GM23338 (cell line): ENCODE measurements at regions not wholly inside any gene's neighbourhood (a gene's known extent, or its start where the extent isn't known, plus 50 kb on each side); places are given as distances from the start of the nearest gene placed in this dataset.

Source experiments
- ATAC-seq: fragments of 200-7000 bp; cut with Tn5 transposase; 3 replicates; pipeline ENCODE4 v1.9.1; 2020
- DNase-seq: peaks from one replicate; pipeline ENCODE4 v3.0.0-alpha.2; 2015; ENCODE audit warnings: low spot score
- H2AFZ ChIP-seq: fragments of 200-600 bp; sonication (generic); 2 replicates; pipeline ENCODE4 v1.8.0; 2016; ENCODE audit warnings: antibody characterized with exemption, mild to moderate bottlenecking, moderate library complexity
- H3F3A ChIP-seq: fragments of 200-600 bp; sonication (generic); replicated peaks from 2 replicates; pipeline ENCODE4 v1.8.0; 2017; ENCODE audit warnings: antibody characterized with exemption, mixed run types, low read depth
- H3K27ac ChIP-seq: fragments of 200-600 bp; sonication (generic); 2 replicates; pipeline ENCODE4 v1.6.1; 2016; ENCODE audit warnings: low read depth
- H3K27me3 ChIP-seq: fragments of 200-600 bp; sonication (generic); 2 replicates; pipeline ENCODE4 v1.8.0; 2016; ENCODE audit warnings: mild to moderate bottlenecking, mixed run types, moderate library complexity; ENCODE audit not compliant: insufficient read depth
- H3K36me3 ChIP-seq: fragments of 200-600 bp; sonication (generic); 2 replicates; pipeline ENCODE4 v1.8.0; 2016; ENCODE audit warnings: mild to moderate bottlenecking; ENCODE audit not compliant: insufficient read depth
- H3K4me1 ChIP-seq: fragments of 200-600 bp; sonication (generic); 2 replicates; pipeline ENCODE4 v1.8.0; 2016; ENCODE audit warnings: mild to moderate bottlenecking, moderate library complexity; ENCODE audit not compliant: insufficient read depth
- H3K4me2 ChIP-seq: fragments of 200-600 bp; sonication (generic); 2 replicates; pipeline ENCODE4 v1.7.1; 2017; ENCODE audit warnings: mixed run types
- H3K4me3 ChIP-seq: fragments of 200-600 bp; sonication (generic); 2 replicates; pipeline ENCODE4 v1.6.1; 2016; ENCODE audit warnings: mixed run types
- H3K79me2 ChIP-seq: fragments of 200-600 bp; sonication (generic); replicated peaks from 2 replicates; pipeline ENCODE4 v1.8.0; 2017; ENCODE audit warnings: mild to moderate bottlenecking; ENCODE audit not compliant: insufficient read depth
- H3K9me2 ChIP-seq: fragments of 200-600 bp; sonication (generic); 2 replicates; pipeline ENCODE4 v1.8.0; 2017; ENCODE audit not compliant: insufficient read depth
- H4K20me1 ChIP-seq: fragments of 200-600 bp; sonication (generic); replicated peaks from 2 replicates; pipeline ENCODE4 v1.8.0; 2017; ENCODE audit warnings: mild to moderate bottlenecking; ENCODE audit not compliant: insufficient read depth
- H3K27ac Mint-ChIP-seq: 2 replicates; pipeline ENCODE4 v1.8.0; 2020; ENCODE audit warnings: inconsistent platforms, mild to moderate bottlenecking, moderate library complexity, mixed read lengths
- H3K27me3 Mint-ChIP-seq: 3 replicates; pipeline ENCODE4 v1.8.0; 2022; ENCODE audit warnings: low read depth, mild to moderate bottlenecking, moderate library complexity, mixed read lengths, inconsistent platforms; ENCODE audit not compliant: insufficient read depth, poor library complexity
- H3K36me3 Mint-ChIP-seq: 3 replicates; pipeline ENCODE4 v1.8.0; 2021; ENCODE audit warnings: low read depth, mild to moderate bottlenecking, inconsistent platforms, moderate library complexity, mixed read lengths
- H3K4me1 Mint-ChIP-seq: 3 replicates; pipeline ENCODE4 v1.8.0; 2020; ENCODE audit warnings: mild to moderate bottlenecking, inconsistent platforms, mixed read lengths
- H3K4me3 Mint-ChIP-seq: 3 replicates; pipeline ENCODE4 v1.8.0; 2021; ENCODE audit warnings: moderate library complexity, mild to moderate bottlenecking, inconsistent platforms, mixed read lengths
- H3K9me3 Mint-ChIP-seq: 3 replicates; pipeline ENCODE4 v1.8.0; 2020; ENCODE audit warnings: moderate library complexity, mild to moderate bottlenecking, inconsistent platforms, mixed read lengths
- CREB1 ChIP-seq: fragments of 250-450 bp; sonication (Bioruptor Pico); IDR thresholded peaks from 2 replicates; pipeline ENCODE4 v1.5.0; 2020; ENCODE audit warnings: low read depth, mild to moderate bottlenecking, moderate library complexity
- ETS1 ChIP-seq: IDR thresholded peaks from 2 replicates; pipeline ENCODE4 v1.6.1; 2016; ENCODE audit warnings: antibody characterized with exemption
- EZH2 ChIP-seq: fragments of 200-600 bp; sonication (generic); IDR thresholded peaks from one replicate; pipeline ENCODE4 v1.8.0; 2017; ENCODE audit warnings: antibody characterized with exemption, mild to moderate bottlenecking, low read depth; ENCODE audit not compliant: unreplicated experiment
- EZH2phosphoT487 ChIP-seq: fragments of 200-600 bp; sonication (generic); IDR thresholded peaks from one replicate; pipeline ENCODE4 v1.8.1; 2018; ENCODE audit warnings: antibody characterized with exemption; ENCODE audit not compliant: unreplicated experiment
- JUNB ChIP-seq: IDR thresholded peaks from one replicate; pipeline ENCODE4 v1.6.1; 2016; ENCODE audit warnings: antibody characterized with exemption; ENCODE audit not compliant: unreplicated experiment
- NANOG ChIP-seq: IDR thresholded peaks from 2 replicates; pipeline ENCODE4 v1.6.1; 2016; ENCODE audit warnings: antibody characterized with exemption, borderline replicate concordance
- ZNF114 ChIP-seq: fragments of 250-450 bp; sonication (Bioruptor Pico); IDR thresholded peaks from 2 replicates; pipeline ENCODE4 v1.5.0; 2020; ENCODE audit warnings: mild to moderate bottlenecking, moderate library complexity
- ZNF331 ChIP-seq: fragments of 250-450 bp; sonication (Bioruptor Pico); IDR thresholded peaks from 2 replicates; pipeline ENCODE4 v1.5.0; 2020; ENCODE audit warnings: low read depth, mild to moderate bottlenecking, moderate library complexity
- TF ChIP-seq, protein P1 (sequence below): fragments of 250-450 bp; sonication (Bioruptor Pico); IDR thresholded peaks from 2 replicates; pipeline ENCODE4 v1.5.0; 2020; ENCODE audit warnings: mild to moderate bottlenecking, moderate library complexity

DNA sequence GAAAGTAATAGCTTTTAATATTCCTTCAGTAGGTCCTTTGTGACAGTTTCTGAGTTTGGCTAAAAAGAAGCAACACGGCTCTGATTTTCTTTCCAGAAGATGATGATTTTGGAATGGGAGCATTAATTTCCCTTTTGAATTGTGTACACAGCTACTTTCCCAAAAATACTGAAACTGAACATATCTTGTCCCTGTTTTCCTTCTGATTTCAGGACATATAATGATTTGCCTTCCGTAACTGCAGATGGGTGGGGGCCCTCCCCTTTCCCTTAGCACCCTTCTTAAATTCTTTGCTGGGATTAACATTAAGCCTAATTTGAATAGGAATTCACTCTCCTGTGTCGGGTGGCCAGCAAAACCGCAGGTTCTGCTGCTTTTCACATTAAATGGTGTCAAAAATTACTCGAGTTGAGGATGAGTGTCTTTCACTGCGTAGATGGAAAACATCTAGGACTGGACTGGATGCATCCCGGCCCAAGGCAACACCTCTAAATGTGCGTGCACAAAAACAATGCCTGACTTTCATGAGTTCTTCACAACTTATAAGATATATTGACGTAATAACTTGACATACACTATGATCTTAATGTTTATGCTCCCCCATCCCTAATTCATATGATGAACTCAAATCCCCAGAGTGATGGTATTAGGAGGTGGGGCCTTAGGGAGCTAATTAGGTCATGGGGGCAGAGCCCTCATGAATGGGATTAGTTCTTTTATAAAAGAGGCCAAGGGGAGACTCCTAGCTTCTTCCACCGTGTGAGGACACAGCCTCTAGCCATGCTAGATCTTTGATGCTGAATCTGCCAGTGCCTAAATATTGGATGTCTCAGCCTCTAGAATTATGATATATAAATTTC is 158.1 kb downstream of the AEBP2 start:
- no peaks in the 10 kb centered on the region for H3F3A ChIP-seq
- H2AFZ ChIP-seq: no peak overlapping the region
- H3K4me2 ChIP-seq: peak overlapping the region; percentile 44; the same call in 1 of the 2 replicates
- TF ChIP-seq EZH2phosphoT487: no peak
- TF ChIP-seq ZNF114: no peak
- TF ChIP-seq NANOG: no peak
- no peak for TF ChIP-seq JUNB
- TF ChIP-seq CREB1 (CRISPR knock-in tag): no peak
- TF ChIP-seq EZH2: no peak
- no peak for TF ChIP-seq ETS1
- TF ChIP-seq ZNF331 (CRISPR knock-in tag): no peak
- TF ChIP-seq, protein P1, sequence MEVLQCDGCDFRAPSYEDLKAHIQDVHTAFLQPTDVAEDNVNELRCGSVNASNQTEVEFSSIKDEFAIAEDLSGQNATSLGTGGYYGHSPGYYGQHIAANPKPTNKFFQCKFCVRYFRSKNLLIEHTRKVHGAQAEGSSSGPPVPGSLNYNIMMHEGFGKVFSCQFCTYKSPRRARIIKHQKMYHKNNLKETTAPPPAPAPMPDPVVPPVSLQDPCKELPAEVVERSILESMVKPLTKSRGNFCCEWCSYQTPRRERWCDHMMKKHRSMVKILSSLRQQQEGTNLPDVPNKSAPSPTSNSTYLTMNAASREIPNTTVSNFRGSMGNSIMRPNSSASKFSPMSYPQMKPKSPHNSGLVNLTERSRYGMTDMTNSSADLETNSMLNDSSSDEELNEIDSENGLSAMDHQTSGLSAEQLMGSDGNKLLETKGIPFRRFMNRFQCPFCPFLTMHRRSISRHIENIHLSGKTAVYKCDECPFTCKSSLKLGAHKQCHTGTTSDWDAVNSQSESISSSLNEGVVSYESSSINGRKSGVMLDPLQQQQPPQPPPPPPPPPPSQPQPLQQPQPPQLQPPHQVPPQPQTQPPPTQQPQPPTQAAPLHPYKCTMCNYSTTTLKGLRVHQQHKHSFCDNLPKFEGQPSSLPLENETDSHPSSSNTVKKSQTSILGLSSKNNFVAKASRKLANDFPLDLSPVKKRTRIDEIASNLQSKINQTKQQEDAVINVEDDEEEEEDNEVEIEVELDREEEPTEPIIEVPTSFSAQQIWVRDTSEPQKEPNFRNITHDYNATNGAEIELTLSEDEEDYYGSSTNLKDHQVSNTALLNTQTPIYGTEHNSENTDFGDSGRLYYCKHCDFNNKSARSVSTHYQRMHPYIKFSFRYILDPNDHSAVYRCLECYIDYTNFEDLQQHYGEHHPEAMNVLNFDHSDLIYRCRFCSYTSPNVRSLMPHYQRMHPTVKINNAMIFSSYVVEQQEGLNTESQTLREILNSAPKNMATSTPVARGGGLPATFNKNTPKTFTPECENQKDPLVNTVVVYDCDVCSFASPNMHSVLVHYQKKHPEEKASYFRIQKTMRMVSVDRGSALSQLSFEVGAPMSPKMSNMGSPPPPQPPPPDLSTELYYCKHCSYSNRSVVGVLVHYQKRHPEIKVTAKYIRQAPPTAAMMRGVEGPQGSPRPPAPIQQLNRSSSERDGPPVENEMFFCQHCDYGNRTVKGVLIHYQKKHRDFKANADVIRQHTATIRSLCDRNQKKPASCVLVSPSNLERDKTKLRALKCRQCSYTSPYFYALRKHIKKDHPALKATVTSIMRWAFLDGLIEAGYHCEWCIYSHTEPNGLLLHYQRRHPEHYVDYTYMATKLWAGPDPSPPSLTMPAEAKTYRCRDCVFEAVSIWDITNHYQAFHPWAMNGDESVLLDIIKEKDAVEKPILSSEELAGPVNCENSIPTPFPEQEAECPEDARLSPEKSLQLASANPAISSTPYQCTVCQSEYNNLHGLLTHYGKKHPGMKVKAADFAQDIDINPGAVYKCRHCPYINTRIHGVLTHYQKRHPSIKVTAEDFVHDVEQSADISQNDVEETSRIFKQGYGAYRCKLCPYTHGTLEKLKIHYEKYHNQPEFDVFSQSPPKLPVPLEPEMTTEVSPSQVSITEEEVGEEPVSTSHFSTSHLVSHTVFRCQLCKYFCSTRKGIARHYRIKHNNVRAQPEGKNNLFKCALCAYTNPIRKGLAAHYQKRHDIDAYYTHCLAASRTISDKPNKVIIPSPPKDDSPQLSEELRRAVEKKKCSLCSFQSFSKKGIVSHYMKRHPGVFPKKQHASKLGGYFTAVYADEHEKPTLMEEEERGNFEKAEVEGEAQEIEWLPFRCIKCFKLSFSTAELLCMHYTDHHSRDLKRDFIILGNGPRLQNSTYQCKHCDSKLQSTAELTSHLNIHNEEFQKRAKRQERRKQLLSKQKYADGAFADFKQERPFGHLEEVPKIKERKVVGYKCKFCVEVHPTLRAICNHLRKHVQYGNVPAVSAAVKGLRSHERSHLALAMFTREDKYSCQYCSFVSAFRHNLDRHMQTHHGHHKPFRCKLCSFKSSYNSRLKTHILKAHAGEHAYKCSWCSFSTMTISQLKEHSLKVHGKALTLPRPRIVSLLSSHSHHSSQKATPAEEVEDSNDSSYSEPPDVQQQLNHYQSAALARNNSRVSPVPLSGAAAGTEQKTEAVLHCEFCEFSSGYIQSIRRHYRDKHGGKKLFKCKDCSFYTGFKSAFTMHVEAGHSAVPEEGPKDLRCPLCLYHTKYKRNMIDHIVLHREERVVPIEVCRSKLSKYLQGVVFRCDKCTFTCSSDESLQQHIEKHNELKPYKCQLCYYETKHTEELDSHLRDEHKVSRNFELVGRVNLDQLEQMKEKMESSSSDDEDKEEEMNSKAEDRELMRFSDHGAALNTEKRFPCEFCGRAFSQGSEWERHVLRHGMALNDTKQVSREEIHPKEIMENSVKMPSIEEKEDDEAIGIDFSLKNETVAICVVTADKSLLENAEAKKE: no peak
- H3K4me3 Mint-ChIP-seq: peak overlapping the region; percentile 4; the same call in 1 of the 3 replicates
- 0 out of 2 replicates have a peak, but pooled peaks cover 5% of the 10 kb centered on the region for H3K9me2 ChIP-seq
- no peaks in the 10 kb centered on the region for H3K79me2 ChIP-seq
- H3K27me3 Mint-ChIP-seq: peaks cover 2% of the 10 kb centered on the region
- no peak overlapping the region for H3K4me3 ChIP-seq
- H3K4me1 Mint-ChIP-seq: peaks cover 24% of the 10 kb centered on the region
- H3K4me1 ChIP-seq: peaks cover 24% of the 10 kb centered on the region
- H3K36me3 ChIP-seq: no peaks in the 10 kb centered on the region
- H3K36me3 Mint-ChIP-seq: no peaks in the 10 kb centered on the region
- H3K27me3 ChIP-seq: no peaks in the 10 kb centered on the region
- no peaks in the 10 kb centered on the region for H4K20me1 ChIP-seq
- H3K27ac ChIP-seq: no peak overlapping the region
- H3K9me3 Mint-ChIP-seq: no peaks in the 10 kb centered on the region
- peak overlapping the region; percentile 25; the same call in 1 of the 2 replicates for H3K27ac Mint-ChIP-seq
- DNase-seq (peak; percentile 54), ATAC-seq (peak; percentile 90)
